Activated CD8-positive, alpha-beta memory T cell treated with anti-CD3 and anti-CD28 coated beads, Interleukin-2, amount 50 U/mL, for 48 hours (primary cell): ENCODE measurements at regions not wholly inside any gene's neighbourhood (a gene's known extent, or its start where the extent isn't known, plus 50 kb on each side); places are given as distances from the start of the nearest gene placed in this dataset.
"Not testable (repeated sequence)": the region's sequence is repeated elsewhere in the genome, so short reads cannot be mapped to it uniquely, and the experiment has no call there.

Experiments
- DNase-seq: peaks from one replicate; pipeline ENCODE4 v3.0.0-alpha.2; 2020

DNA sequence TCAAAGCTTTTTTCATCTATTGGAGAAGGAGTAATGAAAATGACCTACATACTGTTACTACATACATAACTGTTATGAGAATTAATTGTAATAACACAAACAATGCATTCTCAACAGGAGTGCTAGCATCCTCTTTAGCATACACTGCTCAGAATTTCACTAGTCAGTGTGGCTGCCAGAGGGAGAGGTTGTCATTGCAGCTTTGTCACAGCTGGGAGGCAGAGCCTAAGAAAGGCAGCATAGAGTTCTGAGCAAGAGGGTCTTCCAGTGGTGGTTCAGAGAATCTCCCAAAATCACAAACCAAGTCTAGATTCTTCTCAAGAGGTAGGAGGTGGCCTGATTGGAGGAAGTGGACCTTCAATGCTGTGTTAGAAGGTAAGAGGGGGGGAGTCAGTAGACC lies 286.7 kb upstream of the CYRIA start:
- DNase-seq: no peak

DNA sequence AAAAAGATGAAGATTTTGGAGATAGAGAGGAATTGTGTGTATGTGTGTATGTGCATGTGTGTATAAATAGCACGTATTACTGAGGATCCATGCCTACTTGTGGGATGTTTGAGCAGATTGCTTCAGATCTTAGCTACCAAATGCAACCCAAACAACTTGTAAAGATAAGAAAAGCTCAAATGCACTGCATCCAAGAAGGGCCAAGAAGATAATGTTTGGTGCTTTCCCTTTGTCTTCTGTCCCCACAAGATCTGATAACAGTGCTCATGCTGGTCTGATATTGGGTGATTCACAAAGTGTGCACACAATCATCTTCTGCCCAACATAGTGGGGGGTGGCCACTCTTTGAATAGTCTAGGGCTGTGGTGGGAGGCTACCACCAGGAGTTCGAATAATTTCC lies 284.8 kb upstream of the CYRIA start:
- DNase-seq: no peak

DNA sequence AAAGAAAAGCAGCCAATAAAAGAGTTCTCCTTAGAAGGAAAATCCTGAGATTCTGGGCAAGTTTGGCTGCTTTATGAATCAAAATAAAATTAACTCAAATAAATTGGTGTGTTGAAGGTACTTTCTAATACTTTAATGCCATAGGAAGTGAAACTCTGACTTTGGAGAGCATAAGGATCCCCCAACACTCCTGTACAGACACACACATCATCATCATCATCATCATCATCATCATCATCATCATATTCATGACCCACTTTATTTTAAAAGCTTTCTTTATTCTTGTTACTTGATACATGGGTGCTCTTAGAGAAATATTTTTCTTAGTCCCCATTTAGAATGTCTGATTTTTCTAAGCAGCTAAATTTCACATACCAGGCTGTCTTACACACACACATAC lies 283.1 kb upstream of the CYRIA start:
- no peak for DNase-seq

DNA sequence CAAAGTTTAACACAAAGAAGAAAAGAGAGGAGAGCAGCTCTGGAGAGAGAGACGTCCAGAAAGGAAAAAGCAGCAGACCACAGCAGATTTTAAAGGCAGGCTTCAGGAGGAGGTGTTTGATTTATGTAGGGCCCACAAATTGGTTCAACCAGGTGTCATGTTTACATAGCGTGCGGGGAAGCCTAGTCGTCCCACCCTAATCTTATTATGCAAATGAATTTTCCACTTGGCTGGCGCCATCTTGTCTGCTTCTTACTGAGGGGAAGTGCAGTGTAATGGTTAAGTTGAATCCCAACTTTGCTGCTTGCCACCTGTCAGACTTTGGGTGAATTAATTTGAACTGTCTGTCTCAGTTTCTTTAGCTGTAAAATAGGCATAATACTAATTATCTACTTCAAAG lies 282.4 kb upstream of the CYRIA start:
- no peak for DNase-seq

DNA sequence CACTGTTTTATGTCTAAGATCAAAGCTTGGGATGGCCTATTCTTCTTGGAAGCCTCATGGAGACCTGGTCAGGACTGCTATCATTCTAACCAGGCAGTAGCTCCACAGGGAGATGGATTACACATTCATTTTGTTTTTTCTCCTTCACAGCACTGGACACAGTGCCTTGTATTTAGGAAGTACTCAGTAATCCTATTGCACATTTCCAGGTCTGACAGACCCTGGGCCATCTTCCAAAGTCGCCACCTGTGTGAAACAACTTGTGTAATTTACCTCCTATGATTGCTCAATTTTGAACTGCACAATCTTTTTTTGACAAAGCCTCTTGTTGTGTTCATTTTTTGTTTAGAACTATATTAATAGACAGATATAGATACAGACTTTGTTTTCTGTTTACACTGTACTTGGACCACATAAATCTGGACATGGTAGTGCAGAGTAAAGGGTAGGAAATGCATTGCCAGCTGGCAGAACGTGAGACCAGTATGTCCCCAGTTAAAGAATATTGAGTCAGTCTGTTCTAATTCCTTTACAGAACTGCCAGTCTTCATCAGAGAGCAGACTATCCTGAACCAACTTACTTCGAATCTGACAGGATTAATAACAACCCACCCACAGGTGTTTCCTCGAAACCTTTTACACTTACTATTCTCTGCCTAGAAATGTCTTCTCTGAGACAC lies 277.8 kb upstream of the CYRIA start:
- DNase-seq: no peak

DNA sequence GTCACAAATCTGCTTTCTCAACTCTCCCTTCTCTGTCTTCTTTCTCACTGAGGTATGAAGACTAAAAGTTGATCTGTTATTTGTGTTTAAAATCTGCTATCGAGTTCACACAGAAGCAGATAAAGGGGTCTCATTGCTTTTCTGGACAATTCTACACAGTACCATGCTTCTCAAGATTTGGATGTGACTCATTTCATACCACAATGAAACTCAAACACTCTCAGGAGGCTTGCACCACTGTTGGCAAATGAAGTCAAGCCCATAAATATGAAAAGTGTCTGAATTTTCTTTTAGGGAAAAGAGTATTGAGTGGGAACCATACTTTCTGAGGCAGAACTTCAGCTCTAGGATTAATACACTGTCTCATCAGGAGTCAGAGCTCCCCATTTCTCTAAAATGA lies 274.6 kb upstream of the CYRIA start:
- DNase-seq: no peak

DNA sequence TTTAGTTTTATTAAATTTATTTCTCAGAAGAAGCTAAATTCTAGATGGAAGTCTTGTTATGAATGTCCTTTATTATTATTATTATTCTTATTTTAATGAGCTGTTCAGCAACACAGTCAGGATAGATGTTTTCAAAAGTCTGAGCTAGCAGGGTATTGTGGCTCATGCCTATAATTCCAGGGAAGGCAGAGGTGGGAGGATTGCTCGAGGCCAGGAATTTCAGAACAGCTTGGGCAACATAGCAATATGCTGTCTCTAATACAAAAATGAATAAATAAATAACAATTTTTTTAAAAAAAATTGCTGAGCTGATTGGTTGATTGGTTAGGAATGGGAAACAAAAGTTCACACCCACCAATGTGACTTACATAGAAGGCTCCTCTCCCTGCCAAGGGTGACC lies 274.1 kb upstream of the CYRIA start:
- no peak for DNase-seq

DNA sequence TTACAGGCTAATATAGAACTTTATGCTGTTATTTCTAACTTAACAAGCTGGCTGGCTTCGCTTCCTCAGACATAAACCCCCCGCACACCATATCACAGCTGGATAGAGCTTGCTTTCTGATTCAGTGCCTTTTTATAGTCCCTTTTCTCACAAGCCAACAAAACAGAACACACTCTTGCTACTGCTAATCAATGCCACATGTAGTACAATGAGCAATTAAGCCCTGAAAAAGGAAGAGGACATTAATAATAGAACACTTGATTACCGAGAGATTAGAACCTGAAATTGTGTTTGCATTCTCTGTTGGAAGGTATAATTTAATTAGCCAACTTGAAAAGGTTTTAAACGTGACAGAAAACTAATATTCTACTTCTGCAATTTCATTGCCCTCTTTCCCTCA lies 267.7 kb upstream of the CYRIA start:
- no peak for DNase-seq

DNA sequence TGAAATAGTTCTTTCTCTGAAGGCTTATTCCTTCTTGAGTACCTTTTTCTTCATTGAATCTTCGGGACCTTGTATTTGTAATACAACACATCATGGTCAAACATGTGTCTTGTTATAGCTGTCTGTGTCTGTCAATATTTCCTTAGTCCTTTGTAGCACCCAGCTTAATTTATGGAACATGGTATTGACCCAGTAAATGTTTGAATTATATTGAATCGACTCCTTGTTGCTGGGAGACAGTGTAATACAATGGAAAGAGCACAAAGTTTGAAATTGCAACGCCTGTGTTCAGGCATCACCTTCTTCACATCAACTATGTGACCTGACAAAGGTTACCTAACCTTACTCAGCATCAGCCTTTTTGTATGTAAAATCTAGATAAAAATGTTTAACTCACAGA lies 267.2 kb upstream of the CYRIA start:
- DNase-seq: no peak

DNA sequence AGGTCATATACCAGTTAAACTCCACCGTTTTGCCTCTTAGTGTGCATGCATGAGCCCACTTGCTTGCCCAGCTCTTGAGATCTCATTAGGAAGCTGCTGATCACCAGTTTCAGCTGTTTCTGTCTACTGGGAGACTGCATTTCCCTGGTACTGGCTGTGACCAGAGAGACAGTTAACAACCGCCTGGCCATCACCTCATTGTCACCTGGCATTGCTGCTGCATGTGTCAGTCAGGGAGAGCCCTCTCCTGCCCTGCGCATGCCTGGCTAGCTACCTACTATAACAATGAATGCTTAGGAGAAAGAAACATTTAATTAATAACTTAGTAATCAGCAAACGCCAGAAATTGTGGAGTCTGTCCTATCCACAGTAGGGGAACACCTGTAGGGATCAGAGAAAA lies 265.8 kb upstream of the CYRIA start:
- DNase-seq: no peak

DNA sequence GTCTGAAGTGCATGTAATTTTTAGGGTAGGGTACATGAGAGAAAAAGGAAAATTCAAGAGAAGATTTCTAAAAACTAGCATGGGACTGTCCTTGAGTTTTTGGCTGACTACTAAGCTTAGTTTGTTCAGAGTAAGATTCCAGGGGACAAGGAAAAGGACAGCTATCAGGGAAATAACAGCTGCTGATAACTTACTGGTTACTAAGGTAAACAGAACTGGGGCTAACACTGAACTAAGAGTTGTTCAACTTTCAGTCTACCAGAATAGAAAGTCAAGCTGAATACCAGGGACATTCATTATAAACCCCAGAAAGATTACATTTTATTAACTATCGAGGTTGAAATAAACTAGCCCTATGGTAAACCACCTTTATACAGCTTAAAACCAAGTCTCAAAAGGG lies 261.8 kb upstream of the CYRIA start:
- no peak for DNase-seq

DNA sequence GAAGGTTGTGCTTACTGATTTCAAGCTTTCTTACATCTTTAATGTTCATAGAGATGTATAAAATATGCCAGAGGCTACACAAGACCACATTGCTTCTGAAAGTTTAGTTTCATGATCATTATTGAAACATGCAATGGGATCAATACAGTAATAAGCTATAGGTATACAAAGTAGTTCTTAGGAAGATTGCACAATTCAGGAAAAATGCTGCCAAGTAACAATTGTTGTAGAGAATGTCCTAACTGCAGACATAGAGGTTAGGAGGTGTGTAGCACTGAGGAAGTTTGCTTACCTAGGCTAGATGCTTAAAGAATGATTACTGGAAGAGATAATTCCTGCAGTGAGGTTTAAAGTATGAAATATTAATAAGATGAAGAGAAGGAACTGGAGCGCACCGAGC lies 259.5 kb upstream of the CYRIA start:
- no peak for DNase-seq

DNA sequence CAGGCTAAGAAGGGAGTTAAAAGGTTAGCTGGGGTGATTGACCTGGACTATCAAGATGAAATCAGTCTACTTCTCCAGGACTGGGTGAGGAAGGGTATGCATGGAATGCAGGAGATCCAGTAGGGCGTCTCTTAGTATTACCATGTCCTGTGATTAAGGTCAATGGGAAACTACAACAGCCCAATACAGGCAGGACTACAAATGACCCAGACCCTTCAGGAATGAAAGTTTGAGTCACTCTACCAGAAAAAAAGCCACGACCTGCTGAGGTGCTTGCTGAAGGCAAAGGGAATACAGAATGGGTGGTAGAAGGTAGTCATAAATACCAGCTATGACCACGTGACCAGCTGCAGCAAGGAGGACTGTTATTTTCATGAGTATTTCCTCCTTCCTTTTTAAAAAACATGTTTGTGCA lies 249.7 kb upstream of the CYRIA start:
- DNase-seq: not testable (repeated sequence)

DNA sequence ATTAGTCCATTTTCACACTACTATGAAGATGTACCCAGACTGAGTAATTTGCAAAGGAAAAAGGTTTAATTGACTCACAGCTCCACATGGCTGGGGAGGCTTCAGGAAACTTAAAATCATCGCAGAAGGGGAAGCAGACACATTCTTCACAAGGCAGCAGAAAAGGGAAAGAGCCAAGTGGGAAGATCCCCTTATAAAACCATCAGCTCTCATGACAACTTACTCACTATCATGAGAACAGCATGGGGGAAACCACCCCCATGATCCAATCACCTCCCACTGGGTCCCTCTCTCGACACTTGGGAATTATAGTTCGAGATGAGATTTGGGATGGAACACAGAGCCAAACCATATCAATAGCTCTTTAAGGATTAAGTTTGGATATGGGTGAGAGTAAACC lies 246.1 kb upstream of the CYRIA start:
- DNase-seq: no peak

DNA sequence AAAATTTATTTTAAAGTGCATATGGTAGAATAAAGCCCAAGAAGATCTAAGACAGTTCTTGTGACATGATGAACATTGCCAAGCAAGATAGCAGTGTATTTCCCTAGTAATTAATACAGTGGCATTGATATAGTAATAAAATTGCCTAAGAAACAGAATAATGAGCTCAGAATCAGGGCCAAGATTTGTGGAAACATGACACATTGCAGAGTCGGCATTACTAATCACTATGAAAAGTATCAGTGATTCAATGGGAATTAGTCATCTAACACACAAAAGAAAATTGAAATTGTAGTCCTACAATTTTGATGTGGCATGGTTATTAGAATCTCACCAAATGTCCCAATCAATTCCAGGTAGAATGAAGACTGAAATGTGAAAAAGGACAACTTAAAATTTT lies 243.0 kb upstream of the CYRIA start:
- no peak for DNase-seq

DNA sequence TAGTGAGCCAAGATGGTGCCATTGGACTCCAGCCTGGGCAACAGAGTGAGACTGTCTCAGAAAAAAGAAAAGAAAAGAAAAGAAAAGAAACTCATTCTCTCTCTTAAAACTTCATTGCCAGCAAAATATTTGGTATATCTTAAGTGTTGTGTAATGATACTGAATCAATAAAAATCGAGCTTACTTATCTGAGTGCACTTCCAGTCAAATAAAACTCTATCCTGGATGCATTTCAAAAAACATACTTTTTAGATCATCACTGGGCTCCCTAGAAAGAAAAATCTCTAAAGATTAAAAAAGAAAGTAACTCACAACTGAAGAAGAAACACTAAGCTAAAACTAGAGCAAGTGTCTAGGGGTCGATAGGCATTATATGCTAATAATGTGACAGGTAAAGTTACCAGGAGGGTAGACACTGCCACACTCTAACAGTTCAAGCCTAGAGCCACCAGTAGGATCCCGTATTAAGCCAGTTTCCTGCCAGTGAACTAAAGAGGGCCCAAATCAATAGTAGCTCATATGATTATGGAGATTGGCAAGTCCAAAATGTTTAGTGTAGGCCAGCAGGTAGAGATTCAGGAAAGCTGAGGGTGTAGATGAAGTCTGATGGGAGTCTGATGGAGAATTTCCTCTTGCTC lies 242.1 kb upstream of the CYRIA start:
- DNase-seq: no peak

DNA sequence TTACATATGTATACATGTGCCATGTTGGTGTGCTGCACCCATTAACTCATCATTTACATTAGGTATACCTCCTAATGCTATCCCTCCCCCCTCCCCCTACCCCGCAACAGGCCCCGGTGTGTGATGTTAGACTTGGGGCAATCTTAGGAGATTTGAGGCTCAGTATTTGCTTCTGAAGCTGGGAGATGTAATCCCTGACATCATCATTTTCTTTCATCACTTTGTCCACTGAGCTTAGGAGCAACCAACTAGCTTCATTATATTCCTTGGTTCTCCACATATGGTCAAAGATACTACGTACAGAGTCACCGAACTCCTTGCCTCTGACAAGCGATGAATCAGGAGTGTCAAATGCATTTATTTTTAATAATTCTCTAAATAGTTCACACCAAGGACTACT lies 239.7 kb upstream of the CYRIA start:
- not testable (repeated sequence) for DNase-seq

DNA sequence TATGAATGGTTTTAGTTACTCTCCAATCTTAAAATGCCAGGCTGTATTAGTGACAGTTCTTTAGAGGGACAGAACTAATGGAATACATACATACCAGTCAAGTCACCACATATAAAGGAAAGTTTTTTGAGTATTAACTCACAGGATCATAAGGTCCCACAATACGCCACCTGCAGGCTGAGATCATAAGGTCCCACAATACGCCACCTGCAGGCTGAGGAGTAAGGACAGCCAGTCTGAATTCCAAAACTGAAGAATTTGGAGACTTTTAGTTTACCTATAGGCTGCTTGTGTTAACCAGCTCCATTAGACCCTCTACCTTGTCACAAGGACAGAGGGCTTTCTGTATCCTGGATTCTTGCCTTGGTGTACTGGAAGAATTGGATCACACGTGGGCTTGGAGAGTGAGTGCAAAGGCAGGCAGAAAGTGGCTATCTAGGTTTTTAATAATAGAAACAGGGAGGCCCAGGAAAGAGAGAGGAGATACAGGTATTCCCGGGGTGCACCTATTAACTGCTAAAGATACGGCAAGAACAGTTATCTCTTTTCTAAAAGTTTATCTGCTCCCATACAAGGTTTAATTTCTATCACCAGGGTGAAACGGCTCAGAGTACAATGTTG lies 234.9 kb upstream of the CYRIA start:
- no peak for DNase-seq

DNA sequence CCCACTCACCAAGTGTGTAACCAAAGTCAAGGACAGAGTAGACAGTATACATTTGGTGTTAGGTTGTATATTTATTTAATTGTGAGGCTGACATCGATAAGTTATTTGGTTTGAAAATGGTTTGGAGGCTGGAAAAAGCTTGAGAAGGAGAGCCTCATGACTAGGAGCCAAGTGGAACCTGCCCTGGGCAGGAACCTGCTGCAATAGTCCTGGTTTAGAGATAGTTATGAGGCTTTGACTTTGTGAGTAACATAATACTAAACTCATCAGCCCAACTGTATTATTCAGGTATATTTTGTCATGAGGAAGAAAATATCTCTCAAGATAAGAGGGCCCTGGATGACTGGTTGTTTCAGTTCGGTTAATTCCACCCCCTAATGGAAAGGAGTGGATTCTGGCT lies 234.3 kb upstream of the CYRIA start:
- DNase-seq: no peak

DNA sequence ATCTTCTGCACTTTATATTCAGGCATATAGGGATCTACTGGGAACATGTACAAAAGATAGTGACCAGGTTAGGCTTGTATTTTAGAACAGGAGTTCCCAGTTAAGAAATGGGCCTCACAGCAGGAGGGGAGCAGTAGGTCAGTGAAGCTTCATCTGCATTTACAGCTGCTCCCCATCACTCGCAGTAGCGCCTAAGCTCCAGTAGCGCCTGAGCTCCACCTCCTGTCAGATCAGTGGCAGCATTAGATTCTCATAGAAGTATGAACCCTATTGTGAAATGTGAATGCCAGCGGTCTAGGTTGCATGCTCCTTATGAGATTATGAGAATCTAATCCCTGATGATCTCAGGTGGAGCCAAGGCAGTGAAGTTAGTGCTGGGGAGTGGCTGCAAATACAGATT lies 224.4 kb upstream of the CYRIA start:
- no peak for DNase-seq

DNA sequence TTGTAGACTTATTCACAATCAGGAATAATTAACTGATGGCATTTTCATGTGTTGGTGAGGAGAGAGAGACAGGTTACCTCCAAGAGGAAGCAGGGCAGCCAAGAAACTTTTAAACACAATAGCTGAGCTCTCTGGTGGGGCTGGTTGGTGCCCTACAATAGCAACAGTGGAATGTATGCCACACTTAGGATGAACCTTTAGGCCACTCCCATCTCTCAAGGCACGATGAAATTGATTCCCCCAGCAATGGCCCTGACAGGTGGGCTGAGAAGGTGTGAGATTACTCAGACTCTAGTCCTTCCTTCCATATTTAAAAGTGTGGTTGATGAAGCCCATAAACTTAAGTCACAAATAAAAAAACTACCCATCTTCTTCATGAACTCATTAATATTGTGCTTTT lies 219.4 kb upstream of the CYRIA start:
- DNase-seq: no peak

DNA sequence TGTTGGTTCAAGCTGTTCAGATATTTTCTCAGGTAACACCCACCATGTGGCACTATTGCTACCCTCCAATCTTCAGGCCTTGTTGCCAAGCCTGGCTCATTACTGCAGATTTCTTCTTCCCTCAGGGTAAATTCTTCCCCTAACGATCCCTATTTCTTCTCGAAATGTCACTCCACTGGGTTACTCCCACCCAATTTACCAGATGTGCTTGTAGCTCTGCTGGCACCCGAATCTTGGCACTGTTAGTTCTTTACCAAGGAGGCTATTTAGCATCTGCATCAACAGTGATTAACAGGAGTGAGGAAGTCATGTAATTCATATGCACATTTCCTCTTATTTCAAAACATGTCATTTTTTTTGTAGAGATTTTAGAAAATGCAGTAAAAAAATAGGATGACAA lies 217.1 kb upstream of the CYRIA start:
- DNase-seq: no peak

DNA sequence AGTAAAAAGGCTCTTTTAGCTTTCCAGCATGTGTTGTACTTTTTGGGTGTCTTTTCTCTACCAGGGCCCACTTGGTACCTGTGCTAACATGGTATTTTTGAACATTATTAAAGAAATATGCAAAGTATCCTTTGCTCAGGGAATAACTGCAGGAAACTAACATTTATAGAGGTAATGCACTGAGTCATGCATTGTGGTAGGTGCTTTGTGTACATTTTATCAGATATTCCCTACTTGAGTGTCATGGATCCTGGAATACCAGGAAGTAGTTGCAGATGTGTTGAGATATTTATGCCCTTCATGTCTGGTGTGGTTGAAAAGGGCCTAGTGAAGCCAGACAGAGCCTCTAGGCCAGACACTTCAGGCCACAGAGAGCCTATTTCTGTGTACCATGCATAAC lies 215.5 kb upstream of the CYRIA start:
- no peak for DNase-seq

DNA sequence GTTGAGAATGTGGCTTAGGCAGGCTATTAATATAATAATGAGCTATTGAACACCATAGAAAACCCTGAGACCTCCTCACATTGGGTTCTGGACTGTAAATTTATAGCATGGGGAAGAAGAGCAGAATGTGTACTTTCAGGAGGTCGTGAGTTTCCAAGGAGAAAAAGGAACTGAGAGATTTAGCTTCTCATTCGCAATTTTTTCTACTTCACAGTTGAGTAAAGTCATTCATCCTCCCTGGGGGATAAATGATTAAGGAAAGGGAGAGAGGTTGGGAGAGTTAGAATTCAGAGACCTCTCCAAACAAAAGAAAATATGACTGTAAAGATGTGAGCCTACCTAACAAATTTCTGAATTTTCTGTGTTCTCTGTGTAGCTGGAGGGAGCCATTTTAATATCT lies 205.8 kb upstream of the CYRIA start:
- no peak for DNase-seq
